IPS DF 4.7 (cell line): ENCODE measurements at regions not wholly inside any gene's neighbourhood (a gene's known extent, or its start where the extent isn't known, plus 50 kb on each side); places are given as distances from the start of the nearest gene placed in this dataset.
"Not testable (repeated sequence)": the region's sequence is repeated elsewhere in the genome, so short reads cannot be mapped to it uniquely, and the experiment has no call there.

ENCODE experiments used
- DNase-seq: peaks from one replicate; pipeline ENCODE4 v3.0.0-alpha.2; 2013; ENCODE audit warnings: low spot score; ENCODE audit errors: extremely low read depth

DNA sequence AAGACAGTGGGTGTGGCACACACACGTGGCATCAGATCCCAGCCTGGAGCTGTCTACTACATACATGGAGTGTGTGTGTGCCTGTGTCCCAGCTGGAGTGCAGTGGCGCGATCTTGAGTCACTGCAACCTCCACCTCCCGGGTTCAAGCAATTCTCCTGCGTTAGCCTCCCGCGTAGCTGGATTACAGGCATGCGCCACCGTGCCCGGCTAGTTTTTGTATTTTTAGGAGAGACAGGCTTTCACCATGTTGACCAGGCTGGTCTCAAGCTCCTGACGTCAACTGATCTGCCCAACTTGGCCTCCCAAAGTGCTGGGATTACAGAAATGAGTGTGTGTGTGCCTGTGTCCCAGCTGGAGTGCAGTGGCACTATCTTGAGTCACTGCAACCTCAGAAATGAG lies 108.8 kb downstream of the IL12A start:
- DNase-seq, result no peak

DNA sequence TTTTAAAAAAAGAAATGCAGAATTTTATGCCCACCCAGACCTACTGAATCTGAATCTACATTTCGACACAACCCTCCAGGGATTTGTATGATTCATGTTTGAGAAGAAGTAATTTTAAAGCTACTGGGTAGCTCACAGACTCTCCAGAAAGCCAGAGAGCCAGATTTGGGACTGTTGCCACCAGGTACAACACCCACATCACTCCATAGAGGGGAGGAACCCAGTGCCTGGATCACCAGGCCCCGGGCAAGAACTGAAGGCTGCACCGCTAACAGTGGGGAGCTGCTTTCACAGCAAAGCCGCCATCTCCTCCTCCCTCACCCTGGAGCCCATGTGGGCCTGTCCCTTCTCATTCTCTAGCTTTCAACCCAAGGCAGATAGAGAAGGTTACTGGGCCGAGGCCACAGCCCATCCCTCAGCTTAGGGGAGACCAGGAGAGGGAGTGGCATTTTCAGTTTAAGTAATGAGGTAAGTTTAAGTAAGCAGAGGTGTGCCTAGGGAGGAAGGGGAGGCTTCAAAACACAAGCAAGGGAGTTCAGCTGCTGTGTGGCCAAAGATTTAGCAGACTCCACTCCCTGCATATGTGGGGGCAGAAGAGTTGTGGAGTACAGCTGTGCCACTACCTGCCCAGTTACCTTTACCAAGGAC lies 109.8 kb downstream of the IL12A start:
- no peak for DNase-seq

DNA sequence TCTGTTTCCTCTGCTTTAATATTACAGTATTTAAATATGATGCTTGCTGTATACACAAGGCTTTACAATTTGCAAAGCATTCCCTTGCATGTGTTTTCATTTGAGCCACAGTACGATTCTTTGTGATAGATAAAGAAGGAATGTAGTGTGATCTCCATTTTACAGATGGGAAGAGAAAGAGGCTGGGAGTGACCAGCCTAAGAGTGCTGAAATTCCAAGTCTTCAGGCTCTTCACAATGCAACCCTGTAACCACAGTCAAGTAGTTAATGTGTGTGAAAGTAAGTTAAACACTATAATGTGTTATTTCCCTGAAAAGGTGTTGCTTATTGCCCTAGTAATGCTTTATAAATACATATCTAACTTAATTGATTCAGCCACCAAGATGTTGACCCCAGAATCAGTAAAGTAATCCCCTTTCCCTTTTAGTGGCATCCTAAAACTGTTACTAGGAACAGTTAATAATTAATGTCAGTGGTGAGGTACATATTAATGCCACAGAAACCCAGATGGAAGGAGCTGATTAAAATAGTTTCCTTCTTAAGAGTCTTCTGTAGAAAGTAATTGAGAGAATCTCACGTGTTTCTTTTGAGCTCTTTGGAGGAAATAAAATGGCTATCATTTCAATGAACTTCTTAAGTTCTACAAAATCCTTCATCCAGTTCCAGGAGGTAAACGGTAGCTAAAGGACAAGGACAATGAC lies 110.4 kb downstream of the IL12A start:
- DNase-seq, result no peak

DNA sequence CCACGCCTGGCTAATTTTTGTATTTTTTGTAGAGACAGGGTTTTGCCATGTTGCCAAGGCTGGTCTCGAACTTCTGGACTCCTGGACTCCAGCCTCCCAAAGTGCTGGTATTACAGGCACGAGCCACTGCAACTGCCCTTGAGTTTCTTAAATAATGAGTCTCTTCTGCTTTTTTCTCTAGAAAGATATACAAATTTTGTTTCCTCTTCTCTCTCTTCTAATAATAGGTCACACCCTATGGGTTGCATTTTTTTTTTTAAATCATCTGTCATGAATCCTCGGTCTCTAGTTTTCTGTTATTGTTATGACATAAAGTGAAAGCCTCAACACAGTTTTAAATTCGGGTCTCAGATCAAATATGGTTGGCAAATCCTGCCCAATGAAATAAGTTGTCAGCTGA lies 111.2 kb downstream of the IL12A start:
- no peak for DNase-seq

DNA sequence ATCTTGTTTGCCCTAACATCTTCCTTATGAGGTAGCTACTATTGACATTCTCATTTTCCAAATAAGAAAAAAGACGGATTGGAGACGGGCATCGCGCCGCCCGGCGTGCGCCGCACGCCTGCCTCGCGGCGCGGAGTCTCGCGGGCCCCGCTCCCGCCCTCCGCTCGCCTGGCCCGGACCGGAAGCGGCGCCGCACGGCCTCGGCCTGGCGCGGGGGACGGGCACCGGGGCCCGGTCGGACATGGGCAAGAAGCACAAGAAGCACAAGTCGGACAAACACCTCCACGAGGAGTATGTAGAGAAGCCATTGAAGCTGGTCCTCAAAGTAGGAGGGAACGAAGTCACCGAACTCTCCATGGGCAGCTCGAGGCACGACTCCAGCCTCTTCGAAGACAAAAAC lies 112.0 kb downstream of the IL12A start:
- no peak for DNase-seq

DNA sequence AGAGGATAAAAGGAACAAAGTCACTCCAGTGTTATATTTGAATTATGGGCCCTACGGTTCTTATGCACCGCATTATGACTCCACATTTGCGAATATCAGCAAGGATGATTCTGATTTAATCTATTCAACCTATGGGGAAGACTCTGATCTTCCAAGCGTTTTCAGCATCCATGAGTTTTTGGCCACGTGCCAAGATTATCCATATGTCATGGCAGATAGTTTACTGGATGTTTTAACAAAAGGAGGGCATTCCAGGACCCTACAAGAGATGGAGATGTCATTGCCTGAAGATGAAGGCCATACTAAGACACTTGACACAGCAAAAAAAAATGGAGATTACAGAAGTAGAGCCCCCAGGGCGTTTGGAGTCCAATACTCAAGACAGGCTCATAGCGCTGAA lies 113.4 kb downstream of the IL12A start:
- not testable (repeated sequence) for DNase-seq

DNA sequence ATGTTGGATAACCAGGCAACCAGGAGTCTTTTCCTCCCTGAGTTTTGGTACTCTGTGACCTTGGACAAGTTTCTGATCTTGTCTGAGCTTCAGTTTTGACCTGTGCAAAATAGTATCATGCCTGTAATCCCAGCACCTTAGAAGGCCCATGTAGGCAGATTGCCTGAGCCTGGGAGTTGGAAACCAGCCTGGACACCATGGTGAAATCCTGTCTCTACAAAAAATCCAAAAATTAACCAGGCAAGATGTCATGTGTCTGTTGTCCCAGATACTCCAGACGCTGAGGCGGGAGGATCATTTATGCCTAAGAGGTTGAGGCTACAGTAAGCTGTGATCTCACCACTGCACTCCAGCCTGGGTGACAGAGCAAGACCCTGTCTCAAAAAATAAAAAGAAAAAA lies 114.8 kb downstream of the IL12A start:
- no peak for DNase-seq

DNA sequence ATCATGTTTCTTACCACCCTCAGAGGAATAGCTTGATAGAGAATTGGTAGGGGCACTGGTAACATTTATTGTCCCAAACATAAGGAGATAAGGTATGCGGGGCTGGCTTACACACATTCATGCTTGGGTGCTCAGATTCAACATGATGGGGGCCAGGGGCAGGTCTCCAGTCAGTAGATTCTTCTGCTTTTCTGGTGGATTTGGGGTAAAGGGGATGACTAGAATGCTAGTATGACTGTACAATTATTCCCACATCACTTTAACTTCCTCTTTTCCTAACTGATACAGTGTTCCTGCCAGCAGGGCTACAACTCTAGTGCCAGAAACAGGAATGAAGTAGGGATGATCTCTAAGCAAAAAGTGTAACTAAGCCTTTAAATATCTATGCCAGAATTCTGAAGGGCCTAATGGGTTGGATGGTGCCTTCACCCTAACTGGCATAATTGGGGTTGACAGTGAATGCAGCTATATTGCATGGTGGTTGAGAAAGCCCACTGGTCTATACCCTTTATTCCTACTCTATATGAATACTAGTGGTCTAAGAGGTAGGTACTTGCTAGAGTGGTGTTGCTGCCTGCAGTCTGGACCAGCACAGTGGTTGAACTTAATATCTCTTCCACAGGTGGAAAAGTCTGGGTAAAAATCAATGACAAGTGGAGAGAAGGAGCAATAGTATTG lies 117.4 kb downstream of the IL12A start:
- DNase-seq, result no peak

DNA sequence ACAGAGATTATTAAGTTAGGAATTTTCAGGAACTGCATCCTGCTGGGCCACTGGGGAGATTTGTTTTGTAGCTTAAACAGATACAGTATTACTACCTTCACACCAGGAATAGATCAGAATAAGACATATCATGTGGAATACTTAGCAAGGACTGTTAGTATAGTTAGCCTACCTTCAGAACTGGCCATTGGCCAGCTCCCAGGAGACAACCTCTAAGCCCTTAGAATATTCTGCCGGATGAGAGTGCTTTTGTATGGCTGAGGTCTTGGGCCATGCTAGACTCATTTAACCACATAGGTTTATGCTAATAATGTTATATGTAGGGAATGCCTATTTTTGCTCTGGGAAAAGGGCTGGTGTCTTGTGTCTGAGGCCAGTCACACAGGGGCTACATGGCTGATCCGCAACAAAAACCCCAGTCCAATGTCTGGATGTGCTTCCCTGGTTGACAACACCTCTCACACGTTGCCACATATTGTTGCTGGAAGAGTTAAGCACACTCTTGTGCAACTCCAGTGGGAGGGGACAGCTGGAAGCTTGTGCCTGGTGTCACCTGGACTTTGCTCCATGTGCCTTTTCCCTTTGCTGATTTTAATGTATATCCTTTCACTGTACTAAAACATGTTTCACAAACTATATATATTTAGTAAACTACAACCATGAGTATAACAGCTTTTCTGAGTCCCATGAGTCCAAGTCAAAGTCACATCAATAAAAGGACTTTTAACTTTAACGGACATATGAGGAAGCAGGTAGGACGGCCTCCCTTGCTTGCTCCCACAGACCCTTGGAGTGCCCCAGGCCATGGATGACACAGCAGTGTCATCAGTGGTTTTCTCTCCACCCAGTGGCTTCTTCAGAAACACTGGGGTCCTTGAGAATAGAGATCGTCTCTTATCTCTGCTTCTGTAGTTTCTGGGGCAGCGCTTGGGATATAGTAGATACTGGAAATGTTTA lies 118.0 kb upstream of the C3orf80 start:
- no peak for DNase-seq

DNA sequence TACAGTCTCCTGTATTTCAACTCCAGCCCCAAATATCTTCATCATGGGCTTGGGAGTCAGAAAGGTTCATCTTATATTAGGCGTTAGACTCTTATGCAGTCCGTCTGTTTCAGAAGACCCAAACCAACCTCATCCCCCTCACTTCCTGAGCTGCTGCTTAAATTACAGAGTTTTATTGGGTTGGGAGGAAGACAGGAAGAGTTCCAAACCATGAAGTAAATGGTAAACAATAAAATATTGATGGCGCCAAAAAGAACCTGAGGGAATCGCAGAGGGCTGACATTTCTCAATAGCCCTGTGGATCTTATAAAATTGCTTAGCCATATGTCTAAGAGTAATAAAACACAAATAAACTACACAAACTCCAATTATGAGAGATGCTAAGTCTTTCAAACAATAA lies 116.9 kb upstream of the C3orf80 start:
- no peak for DNase-seq

DNA sequence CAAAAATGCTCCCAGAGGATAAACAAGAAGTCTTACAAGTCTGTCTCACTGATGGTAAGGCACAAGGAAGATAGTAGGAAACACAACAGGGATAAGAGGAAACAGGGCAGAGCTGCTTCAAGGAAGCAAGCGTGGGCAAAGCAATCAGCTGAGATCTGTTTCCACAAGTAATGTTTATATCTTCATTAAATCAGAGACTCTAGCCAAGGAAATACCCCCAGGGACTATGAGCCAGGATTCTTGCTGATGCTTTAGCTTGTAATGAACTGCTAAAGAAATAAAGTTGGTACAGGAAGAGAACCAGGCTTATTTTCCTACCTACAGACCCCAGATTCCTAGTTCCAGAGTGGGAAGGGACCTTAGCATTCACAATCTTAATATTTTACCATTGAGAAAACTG lies 112.7 kb upstream of the C3orf80 start:
- no peak for DNase-seq

DNA sequence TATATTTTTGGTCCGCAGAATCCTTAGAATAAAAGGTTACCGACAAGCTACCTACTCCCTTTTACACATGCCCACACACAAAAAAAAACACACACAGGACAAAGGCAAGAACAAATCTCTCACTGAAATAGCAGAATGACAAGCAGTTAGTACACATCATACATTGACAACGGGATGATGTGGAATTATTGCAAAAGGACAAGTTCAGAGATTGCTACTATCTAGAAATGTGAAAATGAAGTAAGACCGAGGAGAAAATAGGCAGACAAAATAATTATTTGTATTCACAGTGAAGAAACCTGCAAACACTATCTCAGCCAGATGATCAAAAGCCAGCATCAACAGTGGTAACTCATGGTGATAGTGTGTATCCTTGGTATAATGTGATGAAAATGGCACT lies 112.2 kb upstream of the C3orf80 start:
- no peak for DNase-seq

DNA sequence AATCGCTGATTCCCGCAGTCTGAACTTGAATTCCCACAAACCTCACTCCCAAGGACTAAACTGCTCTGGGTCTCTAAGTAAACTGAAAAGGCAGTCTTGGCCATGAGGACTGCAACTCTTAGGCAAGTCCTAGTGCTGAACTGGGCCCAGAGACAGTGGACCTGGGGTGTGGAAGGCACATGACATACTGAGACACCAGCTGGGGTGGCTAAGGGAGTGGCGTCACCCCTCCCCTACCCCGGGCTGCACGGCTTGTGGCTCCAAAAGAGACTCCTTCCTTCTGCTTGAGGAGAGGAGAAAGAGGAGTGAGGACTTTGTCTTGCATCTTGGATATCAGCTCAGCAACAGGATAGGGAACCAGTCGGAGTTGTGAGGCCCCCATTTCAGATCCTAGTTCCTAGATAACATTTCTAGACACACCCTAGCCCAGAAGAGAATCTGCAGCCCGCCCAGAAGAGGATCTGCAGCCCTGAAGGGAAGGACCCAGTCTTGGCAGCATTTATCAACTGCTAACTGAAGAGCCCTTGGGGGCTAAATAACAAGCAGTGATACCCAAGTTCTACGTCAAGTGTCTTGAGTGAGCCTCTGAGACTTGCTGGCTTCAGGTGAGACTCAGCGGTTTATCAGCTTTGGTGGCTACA lies 110.7 kb upstream of the C3orf80 start:
- no peak for DNase-seq

DNA sequence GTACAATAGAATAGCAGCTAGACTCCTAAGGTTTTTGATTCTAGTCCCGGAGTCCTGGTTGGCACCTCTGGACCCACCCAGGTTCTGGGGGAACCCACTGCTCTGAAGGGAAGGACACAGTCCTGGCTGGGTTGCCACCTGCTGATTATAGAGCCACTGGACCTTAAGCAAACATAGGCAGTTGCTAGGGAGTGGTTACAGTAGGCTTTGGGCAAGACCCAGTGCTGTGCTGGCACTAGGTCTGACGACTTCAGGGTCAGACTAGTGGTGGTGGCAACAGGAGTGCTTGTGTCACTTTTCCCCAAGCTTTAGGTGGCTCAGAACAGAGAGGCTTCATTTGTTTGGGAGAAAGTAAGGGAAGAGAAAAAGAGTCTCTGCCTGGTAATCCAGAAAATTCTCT lies 109.8 kb upstream of the C3orf80 start:
- DNase-seq, result no peak

DNA sequence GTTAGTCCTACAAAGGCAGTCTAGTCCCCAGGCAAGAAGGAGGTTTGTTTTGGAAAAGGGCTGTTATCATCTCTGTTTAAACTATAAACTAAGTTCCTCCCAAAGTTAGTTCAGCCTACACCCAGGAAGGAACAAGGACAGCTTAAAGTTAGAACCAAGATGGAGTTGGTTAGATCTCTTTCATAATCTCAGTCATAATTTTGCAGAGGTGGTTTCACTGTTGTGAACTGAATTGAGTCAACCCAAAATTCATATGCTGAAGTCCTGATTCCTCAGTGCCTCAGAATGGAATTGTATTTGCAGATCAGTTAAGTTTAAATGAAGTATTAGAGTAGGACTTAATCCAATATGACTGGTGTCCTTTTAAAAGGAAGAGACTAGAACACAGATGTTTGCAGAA lies 101.0 kb upstream of the C3orf80 start:
- DNase-seq, result no peak

DNA sequence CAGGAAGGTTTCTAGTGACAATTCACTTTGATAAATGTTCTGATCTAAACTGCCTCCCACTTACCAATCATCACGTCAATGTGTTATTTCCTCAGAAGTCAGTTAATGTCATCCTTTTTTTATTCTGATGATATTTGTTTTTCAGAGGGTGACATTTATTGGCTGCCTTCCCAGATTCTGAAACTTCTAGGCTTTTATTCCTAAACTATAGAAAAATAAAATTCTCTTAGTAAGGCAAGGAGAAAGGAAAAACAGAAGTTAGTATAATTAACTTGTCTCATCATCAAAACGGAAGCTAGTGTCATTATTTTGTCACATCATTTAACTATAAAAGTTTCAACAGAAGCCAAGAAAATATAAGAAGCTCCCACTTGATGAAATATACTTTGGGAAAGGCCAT lies 100.0 kb upstream of the C3orf80 start:
- no peak for DNase-seq

DNA sequence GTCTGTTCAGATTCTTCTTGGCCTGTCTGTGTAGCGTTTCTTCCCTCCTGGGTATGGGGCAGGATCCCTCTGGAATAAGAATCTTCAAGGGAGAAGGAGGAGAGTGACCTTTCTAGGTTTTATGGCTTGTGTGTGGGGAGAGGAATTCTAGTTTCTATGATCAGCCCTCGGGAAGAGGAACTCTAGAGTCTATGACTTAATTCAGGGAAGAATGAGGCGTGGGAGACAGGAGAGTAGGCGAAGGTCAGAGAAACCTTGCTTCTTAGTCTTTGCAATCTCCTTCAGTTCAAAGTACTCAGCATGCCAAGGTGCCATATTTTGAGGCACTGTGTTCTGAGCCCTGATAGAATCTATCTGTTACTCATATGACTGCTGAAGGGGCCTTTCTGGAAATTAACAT lies 99.2 kb upstream of the C3orf80 start:
- no peak for DNase-seq

DNA sequence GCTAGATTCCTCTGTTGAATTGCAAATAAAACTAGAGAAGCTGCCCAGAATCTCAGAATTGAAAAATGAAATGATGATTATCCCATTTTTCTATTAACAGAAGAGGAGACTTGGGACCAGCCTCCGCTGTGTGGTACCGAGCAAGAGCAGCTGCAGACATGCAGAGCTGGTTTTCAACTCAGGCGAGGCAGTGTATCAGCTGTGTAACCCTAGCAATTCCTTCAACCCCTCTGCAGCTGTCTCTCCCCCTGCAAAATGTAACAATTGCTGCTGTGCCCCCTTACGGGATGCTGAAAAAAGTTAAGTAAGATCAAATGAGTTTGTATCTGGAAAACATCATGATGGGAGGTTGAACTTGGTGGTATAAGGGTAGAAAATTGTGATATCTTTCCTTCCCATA lies 98.5 kb upstream of the C3orf80 start:
- DNase-seq, result no peak

DNA sequence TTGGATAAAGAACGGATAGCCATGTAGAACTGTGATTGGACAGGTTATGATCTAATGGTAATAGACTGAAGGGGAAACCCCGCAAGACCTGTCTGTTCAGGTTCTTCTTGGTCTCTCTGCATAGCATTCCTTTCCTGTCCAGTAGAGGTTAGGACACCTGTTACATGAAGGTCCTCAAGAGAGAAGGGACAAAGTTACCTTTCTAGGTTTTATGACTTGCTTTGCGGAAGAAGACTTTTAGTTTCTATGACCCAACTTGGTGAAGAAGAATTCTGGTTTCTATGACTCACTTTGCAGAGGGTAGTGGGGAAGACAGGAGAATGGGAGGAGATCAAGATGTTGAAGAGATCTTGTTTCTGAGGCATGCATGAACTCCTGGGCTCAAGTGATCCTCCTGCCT lies 97.9 kb upstream of the C3orf80 start:
- DNase-seq, result no peak

DNA sequence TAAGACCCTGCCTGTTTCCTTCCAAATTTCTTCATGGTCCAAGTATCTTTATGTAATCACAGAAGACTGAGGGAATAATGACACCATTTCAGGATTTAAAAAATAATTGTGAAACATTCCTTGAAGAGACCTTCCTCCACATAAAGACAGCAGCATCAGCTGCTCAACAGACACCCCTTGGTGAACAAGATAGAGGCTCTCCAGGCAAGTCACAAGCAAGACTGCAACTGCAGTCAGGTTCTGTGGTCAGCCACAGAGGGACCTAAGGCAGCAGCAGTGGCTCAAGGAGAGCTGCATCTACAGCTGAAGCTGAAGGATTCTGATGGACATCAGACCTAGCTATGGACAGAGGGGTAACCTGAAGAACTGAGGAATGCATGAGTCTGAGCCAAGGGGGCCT lies 97.2 kb upstream of the C3orf80 start:
- DNase-seq, result no peak

DNA sequence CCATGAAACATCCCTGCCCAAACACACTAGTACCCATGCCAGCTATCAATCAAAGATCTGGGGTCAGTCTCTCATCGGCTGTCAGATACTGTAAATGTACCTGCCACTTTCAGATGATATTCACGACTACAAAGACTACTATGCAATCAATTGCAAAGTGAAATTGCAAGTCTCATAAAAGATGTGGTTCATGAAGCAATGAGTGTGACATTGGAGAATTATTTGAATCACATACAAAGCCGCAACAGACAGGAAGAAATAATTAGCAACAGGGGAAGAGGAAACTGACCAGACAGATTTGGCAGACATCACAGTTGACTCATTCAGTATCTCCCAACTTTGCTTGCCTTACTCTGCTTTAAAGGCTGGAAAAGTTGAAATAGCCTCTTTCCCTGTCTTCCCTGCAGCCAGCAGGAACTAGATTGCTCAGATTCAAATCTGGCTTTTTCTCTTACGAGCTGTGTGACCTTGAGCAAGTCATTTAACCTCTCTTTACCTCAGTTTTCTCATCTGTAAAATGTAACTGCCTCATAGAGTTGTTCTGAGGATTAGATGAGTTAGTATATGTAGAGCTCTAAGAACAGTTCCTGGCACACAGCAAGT lies 95.7 kb upstream of the C3orf80 start:
- DNase-seq, result no peak
